Testis (tissue), 2 donors: ENCODE measurements at regions not wholly inside any gene's neighbourhood (a gene's known extent, or its start where the extent isn't known, plus 50 kb on each side); places are given as distances from the start of the nearest gene placed in this dataset.

Experiments
- CTCF ChIP-seq, 3 experiments: fragments of 450-650 bp in 2 of 3; fragments of 200-600 bp in 1 of 3; sonication (generic) in 1 of 3; IDR thresholded peaks; one replicate each; pipeline ENCODE4 v1.5.1; 2016 to 2019; ENCODE audit warnings: antibody characterized with exemption in 3 of 3, mild to moderate bottlenecking in 2 of 3, moderate library complexity in 1 of 3
- POLR2A ChIP-seq: fragments of 450-650 bp; IDR thresholded peaks from one replicate; pipeline ENCODE4 v1.6.1; 2017; ENCODE audit warnings: antibody characterized with exemption, mild to moderate bottlenecking, moderate library complexity

- no peak for TF ChIP-seq POLR2A
- TF ChIP-seq CTCF (IDR thresholded peaks at IDR 0.05): no peak
Observed at GRCh38 chr7:112896026-112896601, 105.9 kb upstream of the TMEM168 start.
